ENCODE measurements at regions not wholly inside any gene's neighbourhood (a gene's known extent, or its start where the extent isn't known, plus 50 kb on each side); places are given as distances from the start of the nearest gene placed in this dataset.
A peak's percentile ranks its signal among the peaks of the same experiment; 100 is the strongest.

DNA sequence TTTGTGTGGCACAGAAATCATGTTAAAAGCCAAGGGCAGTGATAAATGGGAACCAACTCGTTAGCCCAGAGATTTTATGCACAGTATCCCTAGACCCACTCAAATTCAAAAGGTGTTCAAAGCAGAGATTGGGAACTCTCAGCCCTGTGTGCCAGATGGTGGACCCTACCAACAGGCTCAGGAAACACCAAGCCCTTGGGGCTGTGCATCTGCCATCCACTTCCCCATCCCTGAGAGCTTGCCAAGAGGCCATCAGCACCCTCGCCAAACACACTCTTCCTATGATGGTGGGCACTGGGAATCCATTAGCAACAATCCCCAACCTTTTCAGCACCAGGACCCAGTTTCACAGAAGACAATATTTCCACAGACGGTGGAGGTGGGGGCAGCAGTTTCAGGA is 194.2 kb upstream of the NFIA start:
- TF ChIP-seq, protein P1, sequence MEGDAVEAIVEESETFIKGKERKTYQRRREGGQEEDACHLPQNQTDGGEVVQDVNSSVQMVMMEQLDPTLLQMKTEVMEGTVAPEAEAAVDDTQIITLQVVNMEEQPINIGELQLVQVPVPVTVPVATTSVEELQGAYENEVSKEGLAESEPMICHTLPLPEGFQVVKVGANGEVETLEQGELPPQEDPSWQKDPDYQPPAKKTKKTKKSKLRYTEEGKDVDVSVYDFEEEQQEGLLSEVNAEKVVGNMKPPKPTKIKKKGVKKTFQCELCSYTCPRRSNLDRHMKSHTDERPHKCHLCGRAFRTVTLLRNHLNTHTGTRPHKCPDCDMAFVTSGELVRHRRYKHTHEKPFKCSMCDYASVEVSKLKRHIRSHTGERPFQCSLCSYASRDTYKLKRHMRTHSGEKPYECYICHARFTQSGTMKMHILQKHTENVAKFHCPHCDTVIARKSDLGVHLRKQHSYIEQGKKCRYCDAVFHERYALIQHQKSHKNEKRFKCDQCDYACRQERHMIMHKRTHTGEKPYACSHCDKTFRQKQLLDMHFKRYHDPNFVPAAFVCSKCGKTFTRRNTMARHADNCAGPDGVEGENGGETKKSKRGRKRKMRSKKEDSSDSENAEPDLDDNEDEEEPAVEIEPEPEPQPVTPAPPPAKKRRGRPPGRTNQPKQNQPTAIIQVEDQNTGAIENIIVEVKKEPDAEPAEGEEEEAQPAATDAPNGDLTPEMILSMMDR (IDR thresholded peaks at IDR 0.05), result no peak
- Histone ChIP-seq H3K4me3 (replicated peaks in 1 of 3; ENCODE audit: low read depth in 2 of 3, low read length in 3 of 3) (no peak overlapping the region), H2AFZ (ENCODE audit: insufficient read depth, low read depth, low read length, poor library complexity, severe bottlenecking) (no peak overlapping the region), H3K27me3 (ENCODE audit: control insufficient read depth in 2 of 2, insufficient read depth in 2 of 2, low read length in 2 of 2) (no peaks in the 10 kb centered on the region), H3K36me3 (replicated peaks in 1 of 2; ENCODE audit: control insufficient read depth in 1 of 2, insufficient read depth in 2 of 2, low read length in 2 of 2) (no peaks in the 10 kb centered on the region), H3K79me2 (ENCODE audit: insufficient read depth, low read length) (no peaks in the 10 kb centered on the region), H3K27ac (ENCODE audit: low read depth in 1 of 2, low read length in 2 of 2) (no peak overlapping the region), H3K9ac (ENCODE audit: insufficient read depth, low read length, poor library complexity, severe bottlenecking) (no peak overlapping the region), H3K9me3 (replicated peaks in 1 of 2; ENCODE audit: control insufficient read depth in 1 of 2, insufficient read depth in 1 of 2, low read length in 2 of 2) (no peaks in the 10 kb centered on the region), H3K4me2 (replicated peaks; ENCODE audit: extremely low read depth, low read length, poor library complexity, severe bottlenecking) (no peak overlapping the region), H3K4me1 (ENCODE audit: control insufficient read depth in 1 of 2, insufficient read depth in 2 of 2, low read length in 2 of 2) (peaks cover 10 to 14% of the 10 kb centered on the region in 2 donors), H4K20me1 (ENCODE audit: insufficient read depth, low read length) (no peaks in the 10 kb centered on the region)
- no peaks in the 10 kb centered on the region for H3K36me3 Mint-ChIP-seq
- peaks cover 17% of the 10 kb centered on the region for H3K4me1 Mint-ChIP-seq
- H3K27me3 Mint-ChIP-seq (ENCODE audit: low read depth in 3 of 3), result peaks cover 0 to 3% (median 2%) of the 10 kb centered on the region in 3 donors
- WGBS (ENCODE audit: insufficient coverage), result 80% methylated on average over 2 of the region's 3 CpGs
- intact Hi-C loops (cut with micrococcal nuclease), result no loop called here
- H3K4me3 Mint-ChIP-seq, result no peak overlapping the region
- no peak for DNase-seq
- H3K27ac Mint-ChIP-seq, result no peak overlapping the region
- H3K9me3 Mint-ChIP-seq, result peaks cover 0 to 3% (median 0%) of the 10 kb centered on the region in 7 donors

DNA sequence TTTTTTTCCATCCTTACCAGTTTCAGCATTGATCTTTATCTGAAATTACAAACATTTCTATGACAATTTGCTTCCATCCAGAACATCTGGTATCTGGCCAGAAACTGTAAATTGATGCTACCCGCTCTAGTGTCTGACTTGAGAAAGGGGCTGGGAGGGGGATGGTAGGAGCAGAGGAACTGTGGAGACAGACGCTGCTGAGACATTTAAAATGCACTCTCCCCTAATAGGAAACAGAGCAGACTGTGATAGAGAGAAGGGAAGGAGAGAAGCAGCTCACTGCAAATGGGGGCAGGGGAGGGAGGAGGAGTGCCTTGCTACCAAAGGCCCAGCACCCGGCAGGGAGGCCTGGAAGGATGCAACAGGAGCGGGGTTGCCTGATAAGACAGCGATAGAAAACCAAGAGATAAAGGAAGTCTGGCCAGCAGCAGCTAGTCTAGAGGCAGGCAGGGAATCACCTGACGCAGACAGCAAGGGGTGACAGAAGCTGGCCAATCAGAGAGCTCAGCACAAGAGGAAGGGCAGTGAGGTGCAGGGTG is 195.5 kb upstream of the NFIA start:
- no peak for DNase-seq
- Histone ChIP-seq H3K4me3 (replicated peaks in 1 of 3; ENCODE audit: low read depth in 2 of 3, low read length in 3 of 3) (no peak overlapping the region), H3K9ac (ENCODE audit: insufficient read depth, low read length, poor library complexity, severe bottlenecking) (no peak overlapping the region), H3K27me3 (ENCODE audit: control insufficient read depth in 2 of 2, insufficient read depth in 2 of 2, low read length in 2 of 2) (no peaks in the 10 kb centered on the region), H2AFZ (ENCODE audit: insufficient read depth, low read depth, low read length, poor library complexity, severe bottlenecking) (peak overlapping the region; percentile 17), H3K4me2 (replicated peaks; ENCODE audit: extremely low read depth, low read length, poor library complexity, severe bottlenecking) (no peak overlapping the region), H3K27ac (ENCODE audit: low read depth in 1 of 2, low read length in 2 of 2) (no peak overlapping the region), H3K36me3 (replicated peaks in 1 of 2; ENCODE audit: control insufficient read depth in 1 of 2, insufficient read depth in 2 of 2, low read length in 2 of 2) (no peaks in the 10 kb centered on the region), H3K79me2 (ENCODE audit: insufficient read depth, low read length) (no peaks in the 10 kb centered on the region), H3K9me3 (replicated peaks in 1 of 2; ENCODE audit: control insufficient read depth in 1 of 2, insufficient read depth in 1 of 2, low read length in 2 of 2) (no peaks in the 10 kb centered on the region), H4K20me1 (ENCODE audit: insufficient read depth, low read length) (no peaks in the 10 kb centered on the region), H3K4me1 (ENCODE audit: control insufficient read depth in 1 of 2, insufficient read depth in 2 of 2, low read length in 2 of 2) (peaks cover 10 to 14% of the 10 kb centered on the region in 2 donors)
- Mint-ChIP-seq H3K4me3 (no peak overlapping the region), H3K4me1 (peaks cover 17% of the 10 kb centered on the region), H3K27me3 (ENCODE audit: low read depth in 3 of 3) (peaks cover 0 to 3% (median 2%) of the 10 kb centered on the region in 3 donors), H3K9me3 (peaks cover 0 to 3% (median 0%) of the 10 kb centered on the region in 7 donors), H3K27ac (peak overlapping the region in 1 of 7 donors; percentile 18), H3K36me3 (no peaks in the 10 kb centered on the region)
- 75% methylated on average over 4 of the region's 6 CpGs for WGBS (ENCODE audit: insufficient coverage)
- intact Hi-C loops (cut with micrococcal nuclease), result no loop called here
- TF ChIP-seq, protein P1 (IDR thresholded peaks at IDR 0.05), result no peak
